Neutrophil (primary cell): ENCODE measurements at regions not wholly inside any gene's neighbourhood (a gene's known extent, or its start where the extent isn't known, plus 50 kb on each side); places are given as distances from the start of the nearest gene placed in this dataset.

Experiments used
- H3K27ac ChIP-seq: fragments of 200-600 bp; sonication (generic); 2 replicates; pipeline ENCODE4 v1.5.1; 2016; ENCODE audit warnings: mild to moderate bottlenecking, moderate library complexity
- H3K27me3 ChIP-seq: fragments of 200-600 bp; sonication (generic); 2 replicates; pipeline ENCODE4 v1.6.0; 2016; ENCODE audit warnings: mild to moderate bottlenecking
- H3K36me3 ChIP-seq: fragments of 200-600 bp; sonication (generic); 2 replicates; pipeline ENCODE4 v1.5.1; 2017
- H3K4me1 ChIP-seq, 2 experiments: fragments of 200-600 bp in 1 of 2; sonication (generic) in 1 of 2; 1 replicate in 1 of 2; 2 replicates in 1 of 2; pipeline versions ENCODE4 v1.5.1 to v1.6.1; 2013 to 2016; ENCODE audit warnings: low read depth in 1 of 2, low read length in 1 of 2, mild to moderate bottlenecking in 1 of 2, moderate library complexity in 1 of 2; ENCODE audit not compliant: control insufficient read depth in 1 of 2, insufficient read depth in 1 of 2
- H3K4me3 ChIP-seq, 2 experiments: fragments of 200-600 bp in 1 of 2; sonication (generic) in 1 of 2; 1 replicate in 1 of 2; 2 replicates in 1 of 2; pipeline ENCODE4 v1.5.1; 2013 to 2016; ENCODE audit warnings: low read depth in 1 of 2, low read length in 1 of 2, mild to moderate bottlenecking in 1 of 2, moderate library complexity in 1 of 2
- H3K9me3 ChIP-seq: fragments of 200-600 bp; sonication (generic); 2 replicates; pipeline ENCODE4 v1.5.1; 2016
- CTCF ChIP-seq: fragments of 200-600 bp; sonication (generic); IDR thresholded peaks from 2 replicates; pipeline ENCODE4 v1.5.1; 2016; ENCODE audit warnings: antibody characterized with exemption

- no peaks in the 10 kb centered on the region for H3K9me3 ChIP-seq
- peaks cover 23 to 32% of the 10 kb centered on the region in 2 experiments for H3K4me1 ChIP-seq
- H3K27me3 ChIP-seq, result peaks cover 19% of the 10 kb centered on the region
- peak overlapping the region; percentile 78 for H3K27ac ChIP-seq
- no peak for TF ChIP-seq CTCF
- H3K4me3 ChIP-seq, result peak overlapping the region in 1 of 2 experiments; percentile 20
- no peaks in the 10 kb centered on the region for H3K36me3 ChIP-seq
Measured at GRCh38 chr14:22225516-22226140, 363.4 kb downstream of the DAD1 start.

GRCh38 chr14:22221508-22221907 is 367.5 kb downstream of the DAD1 start:
- H3K27ac ChIP-seq, result no peak overlapping the region
- H3K4me1 ChIP-seq, result peaks cover 12 to 16% of the 10 kb centered on the region in 2 experiments
- no peaks in the 10 kb centered on the region for H3K9me3 ChIP-seq
- no peak for TF ChIP-seq CTCF
- no peak overlapping the region for H3K4me3 ChIP-seq
- no peaks in the 10 kb centered on the region for H3K36me3 ChIP-seq
- peaks cover 19% of the 10 kb centered on the region for H3K27me3 ChIP-seq

GRCh38 chr14:22220427-22220826 is 368.6 kb downstream of the DAD1 start:
- peaks cover 3 to 5% of the 10 kb centered on the region in 2 experiments for H3K4me1 ChIP-seq
- peaks cover 19% of the 10 kb centered on the region for H3K27me3 ChIP-seq
- no peak for TF ChIP-seq CTCF
- no peaks in the 10 kb centered on the region for H3K36me3 ChIP-seq
- no peak overlapping the region for H3K4me3 ChIP-seq
- no peak overlapping the region for H3K27ac ChIP-seq
- no peaks in the 10 kb centered on the region for H3K9me3 ChIP-seq

- Histone ChIP-seq H3K4me1 (peaks cover 0 to 7% of the 10 kb centered on the region in 2 experiments), H3K9me3 (no peaks in the 10 kb centered on the region), H3K27me3 (peaks cover 19% of the 10 kb centered on the region), H3K4me3 (no peak overlapping the region), H3K27ac (no peak overlapping the region), H3K36me3 (no peaks in the 10 kb centered on the region)
- no peak for TF ChIP-seq CTCF
Measured at GRCh38 chr14:22218728-22219127, 370.3 kb downstream of the DAD1 start.

GRCh38 chr14:22213120-22213519 is 375.9 kb downstream of the DAD1 start:
- Histone ChIP-seq H3K27ac (no peak overlapping the region), H3K4me1 (peaks cover 7 to 12% of the 10 kb centered on the region in 2 experiments), H3K27me3 (no peaks in the 10 kb centered on the region), H3K9me3 (no peaks in the 10 kb centered on the region), H3K36me3 (no peaks in the 10 kb centered on the region), H3K4me3 (no peak overlapping the region)
- TF ChIP-seq CTCF, result no peak
